IMR-90 (cell line): ENCODE measurements at regions not wholly inside any gene's neighbourhood (a gene's known extent, or its start where the extent isn't known, plus 50 kb on each side); places are given as distances from the start of the nearest gene placed in this dataset.

Experiments
- ATAC-seq: fragments of 200-7000 bp; cut with Tn5 transposase; 2 replicates; pipeline ENCODE4 v1.9.1; 2020; ENCODE audit warnings: low read depth, mild to moderate bottlenecking, moderate library complexity
- BruUV-seq: library from RNA; stranded (reverse); fragments of 400-500 nt; replicated peaks from 2 replicates; lab custom pipeline; 2021; lab: Mats Ljungman, UMichigan
- CTCF ChIA-PET: fragments of 300-600 bp; formaldehyde crosslinking; extraction: SDS; loops from one replicate; lab custom pipeline; 2021; ENCODE audit warnings: antibody characterized with exemption; lab: Yijun Ruan, JAX
- POLR2A ChIA-PET: fragments of 300-600 bp; sonication (Branson Sonifier 250); formaldehyde crosslinking; loops from one replicate; lab custom pipeline; 2022; ENCODE audit warnings: antibody characterized with exemption; ENCODE audit not compliant: unreplicated experiment; lab: Charles Lee
- DNase-seq: peaks from one replicate; pipeline ENCODE4 v3.0.0; 2013
- H2AFZ ChIP-seq: replicated peaks from 2 replicates; pipeline ENCODE3; 2013; ENCODE audit warnings: low read length, mild to moderate bottlenecking; ENCODE audit not compliant: poor library complexity
- H2AK5ac ChIP-seq: 2 replicates; pipeline ENCODE4 v1.6.1; 2013; ENCODE audit warnings: low read depth, low read length, inconsistent platforms
- H2AK9ac ChIP-seq: replicated peaks from 2 replicates; pipeline ENCODE3; 2013; ENCODE audit warnings: mild to moderate bottlenecking, low read depth, low read length, moderate library complexity; ENCODE audit not compliant: poor library complexity
- H2BK120ac ChIP-seq: 2 replicates; pipeline ENCODE4 v1.6.1; 2013; ENCODE audit warnings: low read depth, low read length, inconsistent platforms
- H2BK15ac ChIP-seq: 3 replicates; pipeline ENCODE4 v1.6.1; 2013; ENCODE audit warnings: low read depth, low read length, inconsistent platforms
- H2BK20ac ChIP-seq: 2 replicates; pipeline ENCODE4 v1.6.1; 2013; ENCODE audit warnings: low read depth, mild to moderate bottlenecking, inconsistent platforms, low read length, moderate library complexity
- H2BK5ac ChIP-seq: 2 replicates; pipeline ENCODE4 v1.6.1; 2013; ENCODE audit warnings: mild to moderate bottlenecking, low read depth, low read length, inconsistent platforms; ENCODE audit not compliant: poor library complexity, severe bottlenecking
- H3K14ac ChIP-seq: replicated peaks from 2 replicates; pipeline ENCODE4 v1.6.1; 2013; ENCODE audit warnings: low read depth, low read length, inconsistent platforms
- H3K18ac ChIP-seq: 2 replicates; pipeline ENCODE4 v1.6.1; 2013; ENCODE audit warnings: low read depth, low read length, control low read depth
- H3K23ac ChIP-seq: 2 replicates; pipeline ENCODE4 v1.6.1; 2013; ENCODE audit warnings: low read depth, low read length, inconsistent platforms
- H3K27ac ChIP-seq: 2 replicates; pipeline ENCODE4 v1.5.1; 2013; ENCODE audit warnings: mild to moderate bottlenecking, control low read depth, low read length; ENCODE audit not compliant: insufficient read depth
- H3K27me3 ChIP-seq: 2 replicates; pipeline ENCODE4 v1.6.1; 2013; ENCODE audit warnings: low read length; ENCODE audit not compliant: control insufficient read depth, insufficient read depth
- H3K36me3 ChIP-seq: 2 replicates; pipeline ENCODE4 v1.6.1; 2013; ENCODE audit warnings: low read length, mixed read lengths; ENCODE audit not compliant: control insufficient read depth, insufficient read depth
- H3K4ac ChIP-seq: 2 replicates; pipeline ENCODE4 v1.6.1; 2013; ENCODE audit warnings: low read depth, low read length, inconsistent platforms
- H3K4me1 ChIP-seq: 2 replicates; pipeline ENCODE4 v1.6.1; 2013; ENCODE audit warnings: low read length, mixed read lengths; ENCODE audit not compliant: control insufficient read depth, insufficient read depth
- H3K4me2 ChIP-seq: 2 replicates; pipeline ENCODE4 v1.6.1; 2013; ENCODE audit warnings: low read depth, mild to moderate bottlenecking, control low read depth, low read length, moderate library complexity
- H3K4me3 ChIP-seq: 2 replicates; pipeline ENCODE4 v1.5.1; 2013; ENCODE audit warnings: low read depth, mild to moderate bottlenecking, control low read depth, low read length, moderate library complexity; ENCODE audit not compliant: insufficient read depth
- H3K56ac ChIP-seq: 2 replicates; pipeline ENCODE4 v1.6.1; 2013; ENCODE audit warnings: low read length, inconsistent platforms; ENCODE audit not compliant: insufficient read depth; ENCODE audit errors: extremely low read depth
- H3K79me1 ChIP-seq, 2 experiments: 2 replicates each; pipeline ENCODE4 v1.6.1; 2013; ENCODE audit warnings: low read length in 2 of 2, inconsistent platforms in 1 of 2, low read depth in 1 of 2
- H3K9ac ChIP-seq: 2 replicates; pipeline ENCODE4 v1.6.1; 2013; ENCODE audit warnings: low read depth, low read length, control low read depth
- H3K9me1 ChIP-seq: 2 replicates; pipeline ENCODE4 v1.6.1; 2013; ENCODE audit warnings: low read length, inconsistent platforms; ENCODE audit not compliant: insufficient read depth
- H3K9me3 ChIP-seq: 2 replicates; pipeline ENCODE4 v1.6.1; 2013; ENCODE audit warnings: low read length; ENCODE audit not compliant: control insufficient read depth, insufficient read depth
- H4K20me1 ChIP-seq: 2 replicates; pipeline ENCODE4 v1.6.1; 2013; ENCODE audit warnings: low read length, inconsistent platforms; ENCODE audit not compliant: insufficient read depth
- H4K5ac ChIP-seq: 2 replicates; pipeline ENCODE4 v1.6.1; 2013; ENCODE audit warnings: mild to moderate bottlenecking, low read depth, low read length, control low read depth
- H4K8ac ChIP-seq, 2 experiments: 2 replicates each; pipeline ENCODE4 v1.6.1; 2013; ENCODE audit warnings: low read depth in 2 of 2, low read length in 2 of 2, control low read depth in 1 of 2, inconsistent platforms in 1 of 2
- H4K91ac ChIP-seq: 2 replicates; pipeline ENCODE4 v1.6.1; 2013; ENCODE audit warnings: low read depth, low read length, inconsistent platforms; ENCODE audit not compliant: insufficient read depth
- BHLHE40 ChIP-seq: fragments of 150-350 bp; IDR thresholded peaks from 2 replicates; pipeline ENCODE4 v1.6.1; 2016; ENCODE audit warnings: mild to moderate bottlenecking, low read depth, low read length
- CEBPB ChIP-seq: IDR thresholded peaks from 2 replicates; pipeline ENCODE4 v1.6.1; 2012; ENCODE audit warnings: low read depth, low read length, improper control_type of control experiment
- CHD1 ChIP-seq: IDR thresholded peaks from 2 replicates; pipeline ENCODE4 v1.6.1; 2012; ENCODE audit warnings: low read depth, low read length, improper control_type of control experiment
- ELK1 ChIP-seq: fragments of 150-350 bp; IDR thresholded peaks from 2 replicates; pipeline ENCODE4 v1.6.1; 2016; ENCODE audit warnings: low read depth, mild to moderate bottlenecking, low read length, moderate library complexity, borderline replicate concordance
- MAFK ChIP-seq: IDR thresholded peaks from 2 replicates; pipeline ENCODE4 v1.6.1; 2012; ENCODE audit warnings: low read depth, low read length, improper control_type of control experiment
- MAZ ChIP-seq: IDR thresholded peaks from 2 replicates; pipeline ENCODE4 v1.6.1; 2012; ENCODE audit warnings: low read depth, mild to moderate bottlenecking, low read length, improper control_type of control experiment, moderate library complexity, borderline replicate concordance
- NFE2L2 ChIP-seq: fragments of 150-350 bp; IDR thresholded peaks from 2 replicates; pipeline ENCODE4 v1.6.1; 2016; ENCODE audit warnings: low read depth, mild to moderate bottlenecking, low read length
- POLR2A ChIP-seq: IDR thresholded peaks from 2 replicates; pipeline ENCODE4 v1.6.1; 2012; ENCODE audit warnings: mild to moderate bottlenecking, low read depth, low read length
- RAD21 ChIP-seq: IDR thresholded peaks from 2 replicates; pipeline ENCODE4 v1.6.1; 2012; ENCODE audit warnings: low read length, improper control_type of control experiment
- RCOR1 ChIP-seq: IDR thresholded peaks from 2 replicates; pipeline ENCODE4 v1.6.1; 2012; ENCODE audit warnings: mild to moderate bottlenecking, low read length, improper control_type of control experiment; ENCODE audit not compliant: insufficient replicate concordance
- RFX5 ChIP-seq: IDR thresholded peaks from 2 replicates; pipeline ENCODE4 v1.8.0; 2012; ENCODE audit warnings: low read depth, mild to moderate bottlenecking, low read length, moderate library complexity
- SMC3 ChIP-seq: fragments of 150-350 bp; IDR thresholded peaks from 2 replicates; pipeline ENCODE4 v1.6.1; 2016; ENCODE audit warnings: low read depth, mild to moderate bottlenecking, antibody characterized with exemption, low read length, moderate library complexity
- WGBS, 2 experiments: methylation state at CpG; one replicate each; pipeline versions ENCODE4 v1.1.5 to v1.1.7; 2013; ENCODE audit warnings: missing lambda C conversion rate in 2 of 2; ENCODE audit not compliant: insufficient read length in 1 of 2; ENCODE audit errors: extremely low coverage in 2 of 2; 5-methylcytosine and 5-hydroxymethylcytosine counted together
- dilution Hi-C: fragments of 300-500 bp; cut with HindIII; formaldehyde crosslinking; loops from one replicate; pipeline ENCODE4 v1.14.3; 2018; ENCODE audit warnings: low sequenced_read_pairs; ENCODE audit not compliant: unreplicated experiment
- in situ Hi-C: fragments of 300-500 bp; cut with MboI; formaldehyde crosslinking; loops from 3 replicates; pipeline ENCODE4 v1.14.3; 2019; ENCODE audit warnings: low sequenced_read_pairs, inconsistent platforms, mixed read lengths
- intact Hi-C: fragments of 100-400 bp; cut with micrococcal nuclease; formaldehyde crosslinking; loops from 2 replicates; pipeline ENCODE4 v1.10.0; 2022
- TF ChIP-seq, protein P1 (sequence below): fragments of 150-350 bp; IDR thresholded peaks from 2 replicates; pipeline ENCODE4 v1.6.1; 2017; ENCODE audit warnings: mild to moderate bottlenecking, antibody characterized with exemption, low read length, low read depth
- TF ChIP-seq, protein P2 (sequence below): conservative IDR thresholded peaks from 2 replicates; pipeline ENCODE4 v1.5.1; 2012; ENCODE audit warnings: mild to moderate bottlenecking, low read depth, low read length, improper control_type of control experiment

DNA sequence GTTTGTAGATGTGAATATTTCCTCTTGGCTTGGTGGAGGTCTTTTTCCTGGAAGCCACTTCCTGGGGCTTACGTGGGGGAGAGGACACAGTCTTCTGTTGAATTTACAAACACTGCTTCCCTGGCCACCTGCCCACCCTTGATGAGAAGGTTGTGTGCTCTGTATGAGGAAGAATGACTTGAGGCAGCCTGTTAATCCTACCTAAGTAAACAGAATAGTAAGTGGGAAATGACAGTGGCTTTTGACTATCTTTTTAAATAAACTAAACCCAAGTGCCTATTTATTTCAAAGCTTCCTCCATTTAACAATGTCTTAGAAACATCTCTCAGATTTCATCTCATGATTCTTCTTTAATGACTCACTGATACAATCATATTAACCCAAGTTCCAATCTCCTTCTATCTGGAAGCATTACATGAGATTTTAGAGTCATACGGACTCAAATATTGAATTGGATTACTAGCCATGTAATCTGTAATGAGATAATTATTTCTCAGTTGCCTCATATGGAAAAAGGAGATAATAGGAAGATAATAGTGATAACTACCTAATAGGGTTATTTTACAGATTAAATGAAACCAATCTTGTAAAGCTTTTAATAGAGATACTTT, 96.6 kb upstream of the SMIM36 start:
- TF ChIP-seq MAFK = no peak
- TF ChIP-seq MAZ = no peak
- TF ChIP-seq, protein P1, sequence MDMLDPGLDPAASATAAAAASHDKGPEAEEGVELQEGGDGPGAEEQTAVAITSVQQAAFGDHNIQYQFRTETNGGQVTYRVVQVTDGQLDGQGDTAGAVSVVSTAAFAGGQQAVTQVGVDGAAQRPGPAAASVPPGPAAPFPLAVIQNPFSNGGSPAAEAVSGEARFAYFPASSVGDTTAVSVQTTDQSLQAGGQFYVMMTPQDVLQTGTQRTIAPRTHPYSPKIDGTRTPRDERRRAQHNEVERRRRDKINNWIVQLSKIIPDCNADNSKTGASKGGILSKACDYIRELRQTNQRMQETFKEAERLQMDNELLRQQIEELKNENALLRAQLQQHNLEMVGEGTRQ = no peak
- TF ChIP-seq ELK1 = no peak
- TF ChIP-seq SMC3 = no peak
- no peak for TF ChIP-seq BHLHE40
- TF ChIP-seq RFX5 = no peak
- TF ChIP-seq RCOR1 = no peak
- TF ChIP-seq RAD21 = no peak
- no peak for TF ChIP-seq NFE2L2
- TF ChIP-seq, protein P2, sequence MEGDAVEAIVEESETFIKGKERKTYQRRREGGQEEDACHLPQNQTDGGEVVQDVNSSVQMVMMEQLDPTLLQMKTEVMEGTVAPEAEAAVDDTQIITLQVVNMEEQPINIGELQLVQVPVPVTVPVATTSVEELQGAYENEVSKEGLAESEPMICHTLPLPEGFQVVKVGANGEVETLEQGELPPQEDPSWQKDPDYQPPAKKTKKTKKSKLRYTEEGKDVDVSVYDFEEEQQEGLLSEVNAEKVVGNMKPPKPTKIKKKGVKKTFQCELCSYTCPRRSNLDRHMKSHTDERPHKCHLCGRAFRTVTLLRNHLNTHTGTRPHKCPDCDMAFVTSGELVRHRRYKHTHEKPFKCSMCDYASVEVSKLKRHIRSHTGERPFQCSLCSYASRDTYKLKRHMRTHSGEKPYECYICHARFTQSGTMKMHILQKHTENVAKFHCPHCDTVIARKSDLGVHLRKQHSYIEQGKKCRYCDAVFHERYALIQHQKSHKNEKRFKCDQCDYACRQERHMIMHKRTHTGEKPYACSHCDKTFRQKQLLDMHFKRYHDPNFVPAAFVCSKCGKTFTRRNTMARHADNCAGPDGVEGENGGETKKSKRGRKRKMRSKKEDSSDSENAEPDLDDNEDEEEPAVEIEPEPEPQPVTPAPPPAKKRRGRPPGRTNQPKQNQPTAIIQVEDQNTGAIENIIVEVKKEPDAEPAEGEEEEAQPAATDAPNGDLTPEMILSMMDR = no peak
- TF ChIP-seq CHD1 = no peak
- no peak for TF ChIP-seq POLR2A
- no peak for TF ChIP-seq CEBPB
- Histone ChIP-seq H3K18ac (no peak overlapping the region), H3K36me3 (no peaks in the 10 kb centered on the region), H2BK120ac (no peak overlapping the region), H3K79me1 (no peaks in the 10 kb centered on the region), H3K9ac (no peak overlapping the region), H3K27me3 (peaks cover 2% of the 10 kb centered on the region; the same call in 1 of the 2 replicates), H3K4ac (no peak overlapping the region), H4K91ac (no peak overlapping the region), H2AK5ac (no peak overlapping the region), H4K8ac (no peak overlapping the region), H3K23ac (no peak overlapping the region), H3K56ac (no peak overlapping the region), H4K20me1 (peaks cover 9% of the 10 kb centered on the region), H2BK15ac (no peak overlapping the region), H3K27ac (no peak overlapping the region), H3K9me3 (no peaks in the 10 kb centered on the region), H2AK9ac (no peak overlapping the region), H2AFZ (no peak overlapping the region), H4K5ac (no peak overlapping the region), H2BK5ac (no peak overlapping the region), H3K9me1 (peaks cover 4% of the 10 kb centered on the region; the same call in 1 of the 2 replicates), H2BK20ac (no peak overlapping the region), H3K4me1 (peaks cover 17% of the 10 kb centered on the region), H3K4me3 (no peak overlapping the region), H3K14ac (no peak overlapping the region), H3K4me2 (no peak overlapping the region)
- CTCF ChIA-PET = interaction anchor here (1.0 kb wide), 1 partner anchor 176 kb away, joined by 3 read pairs; no protein-coding TSS in a partner anchor
- in situ Hi-C loops = no loop called here
- no CpG with 5 or more reads among the region's 2 CpGs for WGBS, 2 experiments
- intact Hi-C loops = no loop called here
- no TSS peak for BruUV-seq
- POLR2A ChIA-PET = no interaction called here
- dilution Hi-C loops = no loop called here
- DNase-seq (peak; percentile 71), ATAC-seq (peak; percentile 59)
